GM12891 (cell line): ENCODE measurements at regions not wholly inside any gene's neighbourhood (a gene's known extent, or its start where the extent isn't known, plus 50 kb on each side); places are given as distances from the start of the nearest gene placed in this dataset.

Experiments
- POLR2A ChIP-seq: IDR thresholded peaks from 2 replicates; pipeline ENCODE4 v1.6.1; 2011; ENCODE audit warnings: low read depth, low read length, control low read depth
- POLR2AphosphoS5 ChIP-seq: IDR thresholded peaks from 2 replicates; pipeline ENCODE4 v1.6.1; 2011; ENCODE audit warnings: low read depth, low read length, control low read depth
- POU2F2 ChIP-seq: IDR thresholded peaks from 2 replicates; pipeline ENCODE4 v1.6.1; 2011; ENCODE audit warnings: low read depth, mild to moderate bottlenecking, control low read depth, low read length, moderate library complexity
- SPI1 ChIP-seq: IDR thresholded peaks from 2 replicates; pipeline ENCODE4 v1.6.1; 2011; ENCODE audit warnings: low read depth, low read length, control low read depth
- TAF1 ChIP-seq: IDR thresholded peaks from 2 replicates; pipeline ENCODE4 v1.6.1; 2011; ENCODE audit warnings: low read depth, low read length, control low read depth

- TF ChIP-seq TAF1 (no peak), POLR2A (no peak), SPI1 (no peak), POLR2AphosphoS5 (no peak), POU2F2 (no peak)
These were observed 211.0 kb downstream of the HAUS1 start for GRCh38 chr18:46315161-46315560.
